ENCODE measurements at regions not wholly inside any gene's neighbourhood (a gene's known extent, or its start where the extent isn't known, plus 50 kb on each side); places are given as distances from the start of the nearest gene placed in this dataset.

DNA sequence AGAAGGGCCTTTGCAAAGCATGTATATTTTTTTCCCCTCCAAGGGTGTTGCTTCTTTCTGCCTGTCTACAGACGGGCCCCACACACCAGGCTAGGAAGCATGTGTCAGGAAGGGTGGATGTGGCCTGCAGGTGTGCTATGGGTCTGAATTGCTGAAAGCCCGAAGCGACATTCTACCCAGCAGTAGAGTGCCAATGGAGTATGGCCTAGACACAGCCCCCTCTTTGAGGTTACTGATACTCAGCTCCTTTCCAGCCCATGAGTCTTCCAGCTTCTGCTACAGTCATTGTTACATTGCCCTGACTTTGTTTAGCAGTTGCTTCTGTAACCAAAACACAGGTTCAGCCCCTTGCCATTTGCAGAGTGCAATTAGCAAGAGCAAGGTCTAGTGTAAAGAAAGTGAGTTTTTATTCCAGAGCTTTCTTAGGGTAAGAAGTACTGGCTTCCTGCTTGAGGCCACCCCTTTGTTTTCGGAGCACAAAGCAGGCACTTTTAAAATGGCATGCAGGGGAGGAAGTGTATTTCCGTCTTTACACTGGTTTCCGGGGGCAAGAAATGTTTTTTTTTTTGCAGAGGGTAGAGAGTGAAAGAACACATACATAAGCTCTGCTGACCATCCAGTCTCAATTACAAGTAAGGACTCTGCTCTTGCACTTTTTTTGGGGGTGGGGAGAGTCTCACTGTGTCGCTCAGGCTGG lies 428.0 kb upstream of the AMELY start:
- no peak overlapping the region for H3K4ac ChIP-seq (ENCODE audit: low read depth, low read length)
- no CpG with 5 or more reads among the region's 7 CpGs for WGBS (ENCODE audit: extremely low coverage, insufficient coverage, low lambda C conversion rate)
- no peak overlapping the region for H3K18ac ChIP-seq (ENCODE audit: low read length)

DNA sequence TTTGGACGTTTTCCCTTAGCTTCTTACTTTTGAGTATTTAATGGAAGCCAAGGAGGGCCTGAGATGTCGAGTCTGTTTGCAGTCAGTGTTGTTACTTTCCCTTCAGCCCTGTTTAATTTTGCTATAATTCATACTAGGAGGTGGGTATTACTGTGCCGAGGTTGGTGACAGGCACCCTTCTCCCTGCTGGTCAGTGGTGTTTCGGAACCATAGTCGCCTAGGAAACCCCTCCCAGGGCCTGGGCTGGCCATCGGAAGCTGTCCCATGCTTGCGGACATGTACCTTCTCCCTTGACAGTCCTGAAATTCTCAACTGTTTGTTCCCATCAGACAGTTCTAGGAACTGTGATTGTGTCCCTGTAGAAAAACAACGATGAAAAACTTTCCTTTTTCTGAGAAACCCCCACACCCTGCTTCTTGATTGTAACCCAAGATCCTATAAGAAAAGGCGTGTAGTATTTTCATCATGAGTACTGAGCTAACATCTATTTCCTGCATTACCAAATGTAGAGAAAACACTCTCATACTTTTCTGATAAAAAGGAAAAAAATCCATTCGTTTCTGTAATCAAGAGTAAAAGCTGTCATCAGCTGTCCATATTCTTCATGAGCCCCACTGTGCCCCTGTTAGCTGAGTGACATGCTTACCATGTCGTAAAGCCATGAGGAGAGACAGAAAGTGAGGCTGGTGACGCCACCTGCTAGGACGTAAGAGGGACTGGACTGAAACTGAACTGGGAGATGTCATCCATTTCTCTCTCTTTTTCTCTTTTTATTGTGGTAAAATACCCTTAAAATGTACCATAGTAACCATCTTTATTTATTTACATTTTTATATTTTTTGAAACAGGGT lies 424.7 kb upstream of the AMELY start:
- Histone ChIP-seq H3K36me3 (ENCODE audit: control insufficient read depth, insufficient read depth, low read length) (no peaks in the 10 kb centered on the region), H3K4me2 (ENCODE audit: low read length) (no peak overlapping the region), H3K56ac (ENCODE audit: low read length) (no peak overlapping the region), H2BK120ac (ENCODE audit: low read depth, low read length) (no peak overlapping the region), H4K8ac (ENCODE audit: low read depth, low read length) (no peak overlapping the region), H3K79me2 (ENCODE audit: control insufficient read depth, insufficient read depth, low read length) (no peaks in the 10 kb centered on the region), H3K27me3 (ENCODE audit: insufficient read depth, low read length, poor library complexity) (no peaks in the 10 kb centered on the region), H3K27ac (ENCODE audit: low read depth, low read length) (no peak overlapping the region), H3K79me1 (ENCODE audit: low read length) (no peaks in the 10 kb centered on the region), H3K4me3 (ENCODE audit: low read length) (no peak overlapping the region), H3K4me1 (ENCODE audit: control insufficient read depth, low read depth, low read length) (no peaks in the 10 kb centered on the region), H3K23ac (ENCODE audit: low read length) (no peak overlapping the region), H3K4ac (ENCODE audit: low read depth, low read length) (no peak overlapping the region), H3K9ac (ENCODE audit: low read length) (no peak overlapping the region), H2BK5ac (ENCODE audit: low read length) (no peak overlapping the region), H2AK5ac (ENCODE audit: low read length) (no peak overlapping the region), H3K18ac (ENCODE audit: low read length) (no peak overlapping the region), H4K5ac (ENCODE audit: low read length) (no peak overlapping the region), H2BK15ac (replicated peaks; ENCODE audit: low read depth) (no peak overlapping the region)
- no CpG with 5 or more reads among the region's 13 CpGs for WGBS (ENCODE audit: extremely low coverage, insufficient coverage, low lambda C conversion rate)
- no peak for DNase-seq

More for the DNA sequence above, 428.0 kb upstream of the AMELY start:
- Histone ChIP-seq H2AK5ac (ENCODE audit: low read length) (no peak overlapping the region), H2BK120ac (ENCODE audit: low read depth, low read length) (no peak overlapping the region), H3K79me2 (ENCODE audit: control insufficient read depth, insufficient read depth, low read length) (no peaks in the 10 kb centered on the region), H4K5ac (ENCODE audit: low read length) (no peak overlapping the region), H3K56ac (ENCODE audit: low read length) (no peak overlapping the region), H4K8ac (ENCODE audit: low read depth, low read length) (no peak overlapping the region), H3K4me1 (ENCODE audit: control insufficient read depth, low read depth, low read length) (no peaks in the 10 kb centered on the region), H3K27me3 (ENCODE audit: insufficient read depth, low read length, poor library complexity) (no peaks in the 10 kb centered on the region), H3K36me3 (ENCODE audit: control insufficient read depth, insufficient read depth, low read length) (no peaks in the 10 kb centered on the region), H3K9ac (ENCODE audit: low read length) (no peak overlapping the region), H2BK15ac (replicated peaks; ENCODE audit: low read depth) (no peak overlapping the region), H3K4me3 (ENCODE audit: low read length) (no peak overlapping the region), H3K4me2 (ENCODE audit: low read length) (no peak overlapping the region), H3K79me1 (ENCODE audit: low read length) (no peaks in the 10 kb centered on the region), H2BK5ac (ENCODE audit: low read length) (no peak overlapping the region), H3K23ac (ENCODE audit: low read length) (no peak overlapping the region), H3K27ac (ENCODE audit: low read depth, low read length) (no peak overlapping the region)
- DNase-seq, result no peak

DNA sequence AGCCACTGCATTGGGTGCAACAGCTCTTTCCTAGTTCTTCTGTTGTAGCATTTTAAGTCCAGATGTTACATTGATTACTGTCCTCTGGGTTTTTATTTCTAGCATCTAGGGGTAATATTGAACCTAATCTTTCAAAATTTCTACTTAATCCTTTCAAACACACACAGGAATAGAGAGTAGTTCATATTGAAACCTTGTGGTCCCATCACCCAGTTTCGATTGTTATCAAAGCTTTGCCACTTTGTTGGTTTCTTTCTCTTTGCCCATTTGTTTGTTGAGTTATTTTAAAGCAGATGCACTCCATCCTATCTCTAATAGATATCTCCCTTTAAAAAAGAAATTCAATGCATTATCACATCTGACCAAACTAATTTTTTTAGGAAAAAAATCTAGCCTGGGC lies 422.9 kb upstream of the AMELY start:
- Histone ChIP-seq H3K9ac (ENCODE audit: low read length) (no peak overlapping the region), H2BK5ac (ENCODE audit: low read length) (no peak overlapping the region), H3K36me3 (ENCODE audit: control insufficient read depth, insufficient read depth, low read length) (no peaks in the 10 kb centered on the region), H4K5ac (ENCODE audit: low read length) (no peak overlapping the region), H3K4me3 (ENCODE audit: low read length) (no peak overlapping the region), H3K56ac (ENCODE audit: low read length) (no peak overlapping the region), H3K4ac (ENCODE audit: low read depth, low read length) (no peak overlapping the region), H3K79me2 (ENCODE audit: control insufficient read depth, insufficient read depth, low read length) (no peaks in the 10 kb centered on the region), H3K18ac (ENCODE audit: low read length) (no peak overlapping the region), H3K23ac (ENCODE audit: low read length) (no peak overlapping the region), H4K8ac (ENCODE audit: low read depth, low read length) (no peak overlapping the region), H2BK15ac (replicated peaks; ENCODE audit: low read depth) (no peak overlapping the region), H3K27ac (ENCODE audit: low read depth, low read length) (no peak overlapping the region), H2BK120ac (ENCODE audit: low read depth, low read length) (no peak overlapping the region), H2AK5ac (ENCODE audit: low read length) (no peak overlapping the region), H3K27me3 (ENCODE audit: insufficient read depth, low read length, poor library complexity) (no peaks in the 10 kb centered on the region), H3K79me1 (ENCODE audit: low read length) (no peaks in the 10 kb centered on the region), H3K4me2 (ENCODE audit: low read length) (no peak overlapping the region), H3K4me1 (ENCODE audit: control insufficient read depth, low read depth, low read length) (no peaks in the 10 kb centered on the region)
- no peak for DNase-seq
- no CpG with 5 or more reads among the region's 1 CpG for WGBS (ENCODE audit: extremely low coverage, insufficient coverage, low lambda C conversion rate)

DNA sequence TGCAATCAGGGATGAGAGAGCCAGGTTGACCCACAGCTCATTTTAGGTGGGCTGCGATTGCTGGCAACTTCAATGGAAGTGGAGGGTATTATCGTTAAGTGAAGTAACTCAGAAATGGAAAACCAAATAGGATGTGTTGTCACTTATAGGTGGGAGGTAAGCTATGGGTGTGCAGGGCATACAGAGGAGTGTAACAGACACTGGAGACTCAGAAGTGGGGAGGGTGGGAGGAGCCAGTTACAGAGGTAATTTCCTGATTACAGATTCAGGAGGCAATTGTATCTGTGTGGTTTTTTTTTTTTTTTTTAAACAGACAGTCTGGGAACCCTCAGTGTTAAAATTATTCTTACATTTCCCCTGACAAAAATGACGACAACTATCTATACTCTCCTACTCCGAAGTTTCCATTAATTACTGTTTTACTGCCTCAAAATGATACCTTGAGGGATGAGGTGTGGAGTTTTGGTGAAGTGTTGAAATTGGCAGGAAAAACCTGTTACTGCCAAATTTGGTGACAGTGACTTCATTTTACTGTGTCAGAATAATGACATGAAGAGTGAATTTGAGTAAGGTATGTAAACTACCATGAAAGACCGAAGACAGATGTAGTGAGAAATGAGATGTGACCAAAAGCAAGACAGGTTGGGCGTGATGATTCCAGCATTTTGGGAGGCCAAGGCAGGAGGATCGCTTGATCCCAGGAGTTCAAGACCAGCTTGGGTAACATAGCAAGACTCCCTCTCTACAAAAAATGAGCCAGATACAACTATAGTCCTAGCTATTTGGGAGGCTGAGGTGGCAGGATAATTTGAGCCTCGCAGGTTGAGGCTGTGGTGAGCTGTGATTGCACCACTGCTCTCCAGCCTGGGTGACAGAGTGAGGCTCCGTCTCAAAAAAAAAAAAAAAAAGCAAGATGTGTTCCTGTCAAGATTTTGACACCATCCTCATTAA lies 415.0 kb upstream of the AMELY start:
- DNase-seq, result no peak
- H2BK5ac ChIP-seq (ENCODE audit: low read length), result no peak overlapping the region
- no peak overlapping the region for H3K4ac ChIP-seq (ENCODE audit: low read depth, low read length)
- no peak overlapping the region for H3K23ac ChIP-seq (ENCODE audit: low read length)
- H3K27ac ChIP-seq (ENCODE audit: low read depth, low read length), result no peak overlapping the region
- H3K56ac ChIP-seq (ENCODE audit: low read length), result no peak overlapping the region
- H3K9ac ChIP-seq (ENCODE audit: low read length), result no peak overlapping the region
- H2AK5ac ChIP-seq (ENCODE audit: low read length), result no peak overlapping the region
- no peak overlapping the region for H4K8ac ChIP-seq (ENCODE audit: low read depth, low read length)
- H4K5ac ChIP-seq (ENCODE audit: low read length), result no peak overlapping the region
- no peak overlapping the region for H3K4me2 ChIP-seq (ENCODE audit: low read length)
- no peaks in the 10 kb centered on the region for H3K27me3 ChIP-seq (ENCODE audit: insufficient read depth, low read length, poor library complexity)
- no peak overlapping the region for H3K18ac ChIP-seq (ENCODE audit: low read length)
- H3K36me3 ChIP-seq (ENCODE audit: control insufficient read depth, insufficient read depth, low read length), result no peaks in the 10 kb centered on the region
- H3K79me2 ChIP-seq (ENCODE audit: control insufficient read depth, insufficient read depth, low read length), result no peaks in the 10 kb centered on the region
- no peaks in the 10 kb centered on the region for H3K79me1 ChIP-seq (ENCODE audit: low read length)
- H3K4me1 ChIP-seq (ENCODE audit: control insufficient read depth, low read depth, low read length), result no peaks in the 10 kb centered on the region
- H2BK120ac ChIP-seq (ENCODE audit: low read depth, low read length), result no peak overlapping the region
- H3K4me3 ChIP-seq (ENCODE audit: low read length), result no peak overlapping the region
- H2BK15ac ChIP-seq (replicated peaks; ENCODE audit: low read depth), result no peak overlapping the region
- WGBS (ENCODE audit: extremely low coverage, insufficient coverage, low lambda C conversion rate), result no CpG with 5 or more reads among the region's 9 CpGs

DNA sequence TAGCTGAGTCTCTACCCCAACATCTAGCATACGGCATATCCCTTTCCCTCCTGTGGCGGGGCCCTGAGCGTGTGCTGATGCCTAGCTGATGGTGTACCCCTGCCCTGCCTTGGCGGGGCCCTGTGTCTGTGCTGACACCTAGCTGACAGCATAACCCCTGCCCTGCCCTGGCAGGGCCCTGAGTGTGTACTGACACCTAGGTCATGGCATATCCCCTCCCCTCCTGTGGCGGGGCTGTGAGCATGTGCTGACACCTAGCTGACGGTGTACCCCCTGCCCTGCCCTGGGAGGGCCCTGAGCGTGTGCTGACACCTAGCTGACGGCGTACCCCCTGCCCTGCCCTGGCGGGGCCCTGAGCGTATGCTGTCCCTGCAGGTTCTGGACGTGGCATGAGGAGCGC lies 414.0 kb upstream of the AMELY start:
- Histone ChIP-seq H2BK15ac (replicated peaks; ENCODE audit: low read depth) (no peak overlapping the region), H3K27ac (ENCODE audit: low read depth, low read length) (no peak overlapping the region), H3K4me2 (ENCODE audit: low read length) (no peak overlapping the region), H3K18ac (ENCODE audit: low read length) (no peak overlapping the region), H3K56ac (ENCODE audit: low read length) (no peak overlapping the region), H3K79me2 (ENCODE audit: control insufficient read depth, insufficient read depth, low read length) (no peaks in the 10 kb centered on the region), H4K8ac (ENCODE audit: low read depth, low read length) (no peak overlapping the region), H3K4me1 (ENCODE audit: control insufficient read depth, low read depth, low read length) (no peaks in the 10 kb centered on the region), H2BK120ac (ENCODE audit: low read depth, low read length) (no peak overlapping the region), H2AK5ac (ENCODE audit: low read length) (no peak overlapping the region), H3K23ac (ENCODE audit: low read length) (no peak overlapping the region), H4K5ac (ENCODE audit: low read length) (no peak overlapping the region), H3K27me3 (ENCODE audit: insufficient read depth, low read length, poor library complexity) (no peaks in the 10 kb centered on the region), H2BK5ac (ENCODE audit: low read length) (no peak overlapping the region), H3K36me3 (ENCODE audit: control insufficient read depth, insufficient read depth, low read length) (no peaks in the 10 kb centered on the region), H3K4ac (ENCODE audit: low read depth, low read length) (no peak overlapping the region), H3K4me3 (ENCODE audit: low read length) (no peak overlapping the region), H3K79me1 (ENCODE audit: low read length) (no peaks in the 10 kb centered on the region), H3K9ac (ENCODE audit: low read length) (no peak overlapping the region)
- DNase-seq, result no peak
- WGBS (ENCODE audit: extremely low coverage, insufficient coverage, low lambda C conversion rate), result no CpG with 5 or more reads among the region's 13 CpGs
